Fibroblast of mammary gland (primary cell): ENCODE measurements at regions not wholly inside any gene's neighbourhood (a gene's known extent, or its start where the extent isn't known, plus 50 kb on each side); places are given as distances from the start of the nearest gene placed in this dataset.

Experiments used
- DNase-seq: peaks from one replicate; pipeline ENCODE4 v3.0.0-alpha.2; 2010; ENCODE audit warnings: low read depth
- H3K4me3 ChIP-seq: 2 replicates; pipeline ENCODE4 v1.5.1; 2011; ENCODE audit warnings: low read depth, mild to moderate bottlenecking, low read length, moderate library complexity; ENCODE audit not compliant: control insufficient read depth
- CTCF ChIP-seq: conservative IDR thresholded peaks from 2 replicates; pipeline ENCODE4 v1.5.1; 2011; ENCODE audit warnings: low read depth, low read length, inconsistent platforms; ENCODE audit not compliant: control insufficient read depth, insufficient read depth

- no peak for TF ChIP-seq CTCF
- no peak overlapping the region for H3K4me3 ChIP-seq
- no peak for DNase-seq
Measured at GRCh38 chr6:146917182-146917581, 287.0 kb upstream of the STXBP5 start.

- TF ChIP-seq CTCF, result no peak
- no peak for DNase-seq
- no peak overlapping the region for H3K4me3 ChIP-seq
Measured at GRCh38 chr6:146917979-146918378, 286.2 kb upstream of the STXBP5 start.

- DNase-seq, result no peak
- H3K4me3 ChIP-seq, result no peak overlapping the region
- TF ChIP-seq CTCF, result no peak
Measured at GRCh38 chr6:146919017-146919416, 285.2 kb upstream of the STXBP5 start.

- no peak overlapping the region for H3K4me3 ChIP-seq
- DNase-seq, result no peak
- TF ChIP-seq CTCF, result no peak
Measured at GRCh38 chr6:146923205-146923833, 280.9 kb upstream of the STXBP5 start.

- TF ChIP-seq CTCF, result no peak
- no peak overlapping the region for H3K4me3 ChIP-seq
- no peak for DNase-seq
Measured at GRCh38 chr6:146925846-146926245, 278.4 kb upstream of the STXBP5 start.

GRCh38 chr6:146928503-146928902 lies 275.7 kb upstream of the STXBP5 start:
- H3K4me3 ChIP-seq, result no peak overlapping the region
- no peak for TF ChIP-seq CTCF

GRCh38 chr6:146931214-146931613 lies 273.0 kb upstream of the STXBP5 start:
- TF ChIP-seq CTCF, result no peak
- peak; percentile 18 for DNase-seq
- H3K4me3 ChIP-seq, result no peak overlapping the region

More at GRCh38 chr6:146928503-146928902, 275.7 kb upstream of the STXBP5 start:
- no peak for DNase-seq
